ENCODE measurements at regions not wholly inside any gene's neighbourhood (a gene's known extent, or its start where the extent isn't known, plus 50 kb on each side); places are given as distances from the start of the nearest gene placed in this dataset.

- Histone ChIP-seq H3K4me1 (ENCODE audit: control insufficient read depth in 4 of 4, insufficient read depth in 4 of 4, low read length in 3 of 4) (no peaks in the 10 kb centered on the region), H3K4me3 (ENCODE audit: low read depth in 1 of 3, low read length in 3 of 3) (no peak overlapping the region), H3K9me3 (ENCODE audit: control insufficient read depth in 4 of 4, low read length in 3 of 4) (peaks cover 0 to 5% (median 0%) of the 10 kb centered on the region in 4 donors), H3K27me3 (ENCODE audit: control insufficient read depth in 4 of 4, insufficient read depth in 4 of 4, low read length in 3 of 4) (no peaks in the 10 kb centered on the region), H3K36me3 (ENCODE audit: control insufficient read depth in 4 of 4, insufficient read depth in 3 of 4, low read depth in 1 of 4, low read length in 3 of 4) (no peaks in the 10 kb centered on the region), H3K9ac (ENCODE audit: low read depth in 1 of 2, low read length in 2 of 2) (no peak overlapping the region), H3K27ac (ENCODE audit: low read depth in 1 of 2, low read length in 2 of 2) (no peak overlapping the region)
- TF ChIP-seq JUND (IDR thresholded peaks at IDR 0.05): no peak
- no peak for TF ChIP-seq HNF4A (conservative IDR thresholded peaks at IDR 0.05)
- no peak for TF ChIP-seq GABPA (IDR thresholded peaks at IDR 0.05 in 1 of 2, conservative IDR thresholded peaks at IDR 0.05 in 1 of 2)
- no peak for TF ChIP-seq CTCF (IDR thresholded peaks at IDR 0.05; ENCODE audit: low read depth, low read length, missing input control)
- no peak for TF ChIP-seq ATF3 (IDR thresholded peaks at IDR 0.05)
- TF ChIP-seq FOXA2 (IDR thresholded peaks at IDR 0.05): no peak
- no peak for TF ChIP-seq RAD21 (IDR thresholded peaks at IDR 0.05)
- TF ChIP-seq NR2F2 (IDR thresholded peaks at IDR 0.05): no peak
- TF ChIP-seq TAF1 (conservative IDR thresholded peaks at IDR 0.05): no peak
- TF ChIP-seq SP1 (IDR thresholded peaks at IDR 0.05): no peak
- no peak for TF ChIP-seq REST (IDR thresholded peaks at IDR 0.05)
- 96% methylated on average over 2 of the region's 2 CpGs for WGBS
- DNase-seq (ENCODE audit: low spot score): no peak
These were observed 292.1 kb downstream of the LMO4 start for GRCh38 chr1:87620807-87621206.

GRCh38 chr1:87629673-87630072 lies 301.0 kb downstream of the LMO4 start:
- TF ChIP-seq ZBTB33 (IDR thresholded peaks at IDR 0.05): no peak
- TF ChIP-seq GABPA (IDR thresholded peaks at IDR 0.05 in 1 of 2, conservative IDR thresholded peaks at IDR 0.05 in 1 of 2): no peak
- TF ChIP-seq TAF1 (conservative IDR thresholded peaks at IDR 0.05): no peak
- TF ChIP-seq EGR1 (IDR thresholded peaks at IDR 0.05; ENCODE audit: low read depth in 2 of 2): no peak
- no peak for TF ChIP-seq RXRA (IDR thresholded peaks at IDR 0.05)
- no peak for TF ChIP-seq MAX (IDR thresholded peaks at IDR 0.05)
- no peak for TF ChIP-seq HNF4A (conservative IDR thresholded peaks at IDR 0.05)
- TF ChIP-seq CTCF (IDR thresholded peaks at IDR 0.05; ENCODE audit: low read depth, low read length, missing input control): no peak
- no peak for TF ChIP-seq RAD21 (IDR thresholded peaks at IDR 0.05)
- no peak for TF ChIP-seq YY1 (IDR thresholded peaks at IDR 0.05)
- TF ChIP-seq JUND (IDR thresholded peaks at IDR 0.05): no peak
- no peak for TF ChIP-seq NR2F2 (IDR thresholded peaks at IDR 0.05)
- TF ChIP-seq SP1 (IDR thresholded peaks at IDR 0.05): no peak
- no peak for TF ChIP-seq REST (IDR thresholded peaks at IDR 0.05)
- Histone ChIP-seq H3K4me1 (ENCODE audit: control insufficient read depth in 4 of 4, insufficient read depth in 4 of 4, low read length in 3 of 4) (no peaks in the 10 kb centered on the region), H3K4me3 (ENCODE audit: low read depth in 1 of 3, low read length in 3 of 3) (no peak overlapping the region), H3K36me3 (ENCODE audit: control insufficient read depth in 4 of 4, insufficient read depth in 3 of 4, low read depth in 1 of 4, low read length in 3 of 4) (no peaks in the 10 kb centered on the region), H3K27me3 (ENCODE audit: control insufficient read depth in 4 of 4, insufficient read depth in 4 of 4, low read length in 3 of 4) (no peaks in the 10 kb centered on the region), H3K27ac (ENCODE audit: low read depth in 1 of 2, low read length in 2 of 2) (no peak overlapping the region), H3K9ac (ENCODE audit: low read depth in 1 of 2, low read length in 2 of 2) (no peak overlapping the region), H3K9me3 (ENCODE audit: control insufficient read depth in 4 of 4, low read length in 3 of 4) (no peaks in the 10 kb centered on the region)
- no peak for DNase-seq (ENCODE audit: low spot score)
- 71% methylated on average over 1 of the region's 1 CpG for WGBS
